Subcutaneous abdominal adipose tissue (tissue), 5 donors: ENCODE measurements at regions not wholly inside any gene's neighbourhood (a gene's known extent, or its start where the extent isn't known, plus 50 kb on each side); places are given as distances from the start of the nearest gene placed in this dataset.
"Not testable (repeated sequence)": the region's sequence is repeated elsewhere in the genome, so short reads cannot be mapped to it uniquely, and the experiment has no call there.

Experiments
- H3K27ac ChIP-seq: one replicate; pipeline ENCODE4 v1.7.0; 2013; ENCODE audit warnings: low read depth, mild to moderate bottlenecking, inconsistent platforms, low read length, moderate library complexity
- H3K27me3 ChIP-seq, 5 donors: one replicate each; pipeline ENCODE4 v1.7.0; 2013; ENCODE audit warnings: low read length in 5 of 5, inconsistent platforms in 1 of 5; ENCODE audit not compliant: control insufficient read depth in 5 of 5, insufficient read depth in 4 of 5
- H3K36me3 ChIP-seq, 5 donors: one replicate each; pipeline ENCODE4 v1.7.0; 2013; ENCODE audit warnings: low read length in 5 of 5; ENCODE audit not compliant: control insufficient read depth in 5 of 5, insufficient read depth in 5 of 5
- H3K4me1 ChIP-seq, 5 donors: one replicate each; pipeline ENCODE4 v1.7.0; 2013; ENCODE audit warnings: low read length in 5 of 5, mild to moderate bottlenecking in 3 of 5, moderate library complexity in 1 of 5; ENCODE audit not compliant: control insufficient read depth in 5 of 5, insufficient read depth in 5 of 5
- H3K4me3 ChIP-seq, 5 donors: one replicate each; pipeline ENCODE4 v1.7.0; 2013; ENCODE audit warnings: low read length in 5 of 5, low read depth in 1 of 5
- H3K9ac ChIP-seq, 5 donors: one replicate each; pipeline ENCODE4 v1.7.0; 2013; ENCODE audit warnings: low read length in 5 of 5, mild to moderate bottlenecking in 4 of 5, moderate library complexity in 3 of 5
- H3K9me3 ChIP-seq, 5 donors: one replicate each; pipeline ENCODE4 v1.7.0; 2013; ENCODE audit warnings: low read length in 5 of 5; ENCODE audit not compliant: control insufficient read depth in 5 of 5
- donor health status: healthy.
- donor health status: healthy.
- donor health status: healthy.
- donor health status: healthy.
- donor health status: healthy.

GRCh38 chr4:147206807-147207206 lies 261.1 kb upstream of the TTC29 start:
- H3K27me3 ChIP-seq = no peaks in the 10 kb centered on the region
- H3K36me3 ChIP-seq = no peaks in the 10 kb centered on the region
- no peak overlapping the region for H3K27ac ChIP-seq
- H3K4me3 ChIP-seq = no peak overlapping the region
- no peaks in the 10 kb centered on the region for H3K9me3 ChIP-seq
- no peaks in the 10 kb centered on the region for H3K4me1 ChIP-seq
- H3K9ac ChIP-seq = no peak overlapping the region

GRCh38 chr4:147207911-147208310 lies 262.2 kb upstream of the TTC29 start:
- H3K36me3 ChIP-seq = no peaks in the 10 kb centered on the region
- H3K4me1 ChIP-seq = no peaks in the 10 kb centered on the region
- H3K4me3 ChIP-seq = no peak overlapping the region
- H3K9ac ChIP-seq = no peak overlapping the region
- H3K9me3 ChIP-seq = no peaks in the 10 kb centered on the region
- H3K27ac ChIP-seq = no peak overlapping the region
- H3K27me3 ChIP-seq = no peaks in the 10 kb centered on the region

- Histone ChIP-seq H3K27ac (no peak overlapping the region), H3K4me3 (no peak overlapping the region), H3K9me3 (no peaks in the 10 kb centered on the region), H3K9ac (no peak overlapping the region), H3K36me3 (no peaks in the 10 kb centered on the region), H3K4me1 (peaks cover 0 to 10% (median 1%) of the 10 kb centered on the region in 5 donors), H3K27me3 (no peaks in the 10 kb centered on the region)
Observed at GRCh38 chr4:147217655-147218054, 263.2 kb upstream of the EDNRA start.

- H3K9me3 ChIP-seq = no peaks in the 10 kb centered on the region
- no peak overlapping the region for H3K4me3 ChIP-seq
- H3K9ac ChIP-seq = no peak overlapping the region
- no peaks in the 10 kb centered on the region for H3K27me3 ChIP-seq
- H3K36me3 ChIP-seq = no peaks in the 10 kb centered on the region
- peaks cover 0 to 10% (median 1%) of the 10 kb centered on the region in 5 donors for H3K4me1 ChIP-seq
- H3K27ac ChIP-seq = no peak overlapping the region
Observed at GRCh38 chr4:147219145-147219544, 261.8 kb upstream of the EDNRA start.

GRCh38 chr4:147220833-147221232 lies 260.1 kb upstream of the EDNRA start:
- peaks cover 0 to 10% (median 1%) of the 10 kb centered on the region in 5 donors for H3K4me1 ChIP-seq
- H3K4me3 ChIP-seq = no peak overlapping the region
- H3K9ac ChIP-seq = no peak overlapping the region
- no peak overlapping the region for H3K27ac ChIP-seq
- H3K27me3 ChIP-seq = no peaks in the 10 kb centered on the region
- H3K36me3 ChIP-seq = no peaks in the 10 kb centered on the region
- no peaks in the 10 kb centered on the region for H3K9me3 ChIP-seq

GRCh38 chr4:147222906-147223305 lies 258.0 kb upstream of the EDNRA start:
- no peak overlapping the region for H3K27ac ChIP-seq
- no peaks in the 10 kb centered on the region for H3K9me3 ChIP-seq
- no peaks in the 10 kb centered on the region for H3K27me3 ChIP-seq
- no peaks in the 10 kb centered on the region for H3K36me3 ChIP-seq
- H3K9ac ChIP-seq = no peak overlapping the region
- H3K4me3 ChIP-seq = no peak overlapping the region
- no peaks in the 10 kb centered on the region for H3K4me1 ChIP-seq

GRCh38 chr4:147223576-147223975 lies 257.3 kb upstream of the EDNRA start:
- Histone ChIP-seq H3K4me1 (no peaks in the 10 kb centered on the region), H3K27ac (no peak overlapping the region), H3K9me3 (no peaks in the 10 kb centered on the region), H3K9ac (no peak overlapping the region), H3K27me3 (no peaks in the 10 kb centered on the region), H3K36me3 (no peaks in the 10 kb centered on the region), H3K4me3 (no peak overlapping the region)

GRCh38 chr4:147236806-147237205 lies 244.1 kb upstream of the EDNRA start:
- Histone ChIP-seq H3K27me3 (no peaks in the 10 kb centered on the region), H3K4me1 (peaks cover 0 to 20% (median 11%) of the 10 kb centered on the region in 5 donors), H3K27ac (no peak overlapping the region), H3K9ac (no peak overlapping the region), H3K4me3 (no peak overlapping the region), H3K9me3 (no peaks in the 10 kb centered on the region), H3K36me3 (no peaks in the 10 kb centered on the region)

- no peak overlapping the region for H3K9ac ChIP-seq
- no peak overlapping the region for H3K4me3 ChIP-seq
- H3K27me3 ChIP-seq = no peaks in the 10 kb centered on the region
- no peaks in the 10 kb centered on the region for H3K4me1 ChIP-seq
- no peaks in the 10 kb centered on the region for H3K9me3 ChIP-seq
- no peaks in the 10 kb centered on the region for H3K36me3 ChIP-seq
- H3K27ac ChIP-seq = no peak overlapping the region
Observed at GRCh38 chr4:147244786-147245185, 236.1 kb upstream of the EDNRA start.

GRCh38 chr4:147246096-147246495 lies 234.8 kb upstream of the EDNRA start:
- no peak overlapping the region for H3K27ac ChIP-seq
- H3K27me3 ChIP-seq = no peaks in the 10 kb centered on the region
- H3K4me3 ChIP-seq = no peak overlapping the region
- no peaks in the 10 kb centered on the region for H3K9me3 ChIP-seq
- no peak overlapping the region for H3K9ac ChIP-seq
- H3K36me3 ChIP-seq = no peaks in the 10 kb centered on the region
- H3K4me1 ChIP-seq = no peaks in the 10 kb centered on the region

GRCh38 chr4:147246528-147246927 lies 234.4 kb upstream of the EDNRA start:
- not testable (repeated sequence) for H3K9ac ChIP-seq, H3K27me3 ChIP-seq, H3K4me1 ChIP-seq, H3K9me3 ChIP-seq, H3K4me3 ChIP-seq, H3K27ac ChIP-seq, H3K36me3 ChIP-seq
